ENCODE measurements at regions not wholly inside any gene's neighbourhood (a gene's known extent, or its start where the extent isn't known, plus 50 kb on each side); places are given as distances from the start of the nearest gene placed in this dataset.

DNA sequence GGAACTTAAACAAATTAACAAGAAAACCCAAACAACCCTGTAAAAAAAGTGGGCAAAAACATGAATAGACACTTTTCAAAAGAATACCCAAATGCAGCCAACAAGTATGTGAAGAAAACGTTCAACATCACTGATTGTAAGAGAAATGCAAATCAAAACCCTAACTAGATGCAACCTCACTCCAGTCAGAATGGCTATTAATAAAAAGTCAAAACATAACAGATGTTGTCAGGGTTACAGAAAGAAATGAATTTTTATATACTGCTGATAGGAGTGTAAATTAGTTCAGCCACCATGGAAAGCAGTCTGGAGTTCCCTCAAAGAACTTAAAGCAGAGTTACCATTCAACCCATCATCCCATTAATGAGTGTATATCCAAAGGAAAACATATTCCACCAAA, 479.0 kb downstream of the MTRR start:
- no peaks in the 10 kb centered on the region for H3K27me3 ChIP-seq (ENCODE audit: control insufficient read depth, low read length)
- no peaks in the 10 kb centered on the region for H3K79me2 ChIP-seq (ENCODE audit: control insufficient read depth, low read length)
- H3K36me3 ChIP-seq (ENCODE audit: control insufficient read depth, low read length) = no peaks in the 10 kb centered on the region
- no peak overlapping the region for H3K4me2 ChIP-seq (ENCODE audit: low read length)
- H3K4me3 ChIP-seq (ENCODE audit: low read length) = no peak overlapping the region
- no peak overlapping the region for H3K27ac ChIP-seq (ENCODE audit: low read depth, low read length)
- TF ChIP-seq CTCF (IDR thresholded peaks at IDR 0.05; ENCODE audit: low read depth, low read length, poor library complexity, severe bottlenecking) (no peak), EZH2phosphoT487 (IDR thresholded peaks at IDR 0.05; ENCODE audit: borderline replicate concordance, low read length) (no peak)
- H3K9me2 ChIP-seq (replicated peaks; ENCODE audit: control insufficient read depth, low read length) = no peaks in the 10 kb centered on the region
- H3K9me3 ChIP-seq (ENCODE audit: control insufficient read depth, insufficient read depth, low read length) = no peaks in the 10 kb centered on the region
- H4K20me1 ChIP-seq (ENCODE audit: control insufficient read depth, insufficient read depth, low read depth, low read length) = no peaks in the 10 kb centered on the region
- no peaks in the 10 kb centered on the region for H3F3A ChIP-seq (ENCODE audit: control insufficient read depth, insufficient read depth)
- H3K4me1 ChIP-seq (ENCODE audit: control insufficient read depth, low read length) = no peaks in the 10 kb centered on the region

DNA sequence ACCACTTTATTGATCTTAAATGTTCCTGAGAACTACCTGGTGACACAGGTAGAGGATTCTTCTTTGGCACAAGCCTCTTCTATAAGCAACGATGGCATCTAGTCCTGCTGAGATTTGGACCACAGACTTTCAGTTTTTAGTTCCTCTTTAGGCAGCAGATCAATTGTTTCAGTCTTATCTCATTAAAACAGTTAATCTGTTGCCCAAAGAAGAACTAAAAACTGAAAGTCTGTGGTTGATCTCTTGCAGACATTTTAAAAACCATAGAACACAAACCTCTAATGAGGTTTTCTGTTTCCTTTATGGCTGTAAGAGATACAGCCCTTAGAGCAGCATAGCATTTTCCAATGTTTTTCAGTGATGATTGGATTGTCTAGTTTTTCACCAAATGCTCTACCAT, 480.9 kb downstream of the MTRR start:
- H3K4me2 ChIP-seq (ENCODE audit: low read length) = no peak overlapping the region
- no peak for TF ChIP-seq CTCF (IDR thresholded peaks at IDR 0.05; ENCODE audit: low read depth, low read length, poor library complexity, severe bottlenecking)
- TF ChIP-seq EZH2phosphoT487 (IDR thresholded peaks at IDR 0.05; ENCODE audit: borderline replicate concordance, low read length) = no peak
- no peaks in the 10 kb centered on the region for H3K9me3 ChIP-seq (ENCODE audit: control insufficient read depth, insufficient read depth, low read length)
- H3K4me1 ChIP-seq (ENCODE audit: control insufficient read depth, low read length) = no peaks in the 10 kb centered on the region
- no peaks in the 10 kb centered on the region for H4K20me1 ChIP-seq (ENCODE audit: control insufficient read depth, insufficient read depth, low read depth, low read length)
- no peaks in the 10 kb centered on the region for H3F3A ChIP-seq (ENCODE audit: control insufficient read depth, insufficient read depth)
- no peak overlapping the region for H3K4me3 ChIP-seq (ENCODE audit: low read length)
- no peaks in the 10 kb centered on the region for H3K9me2 ChIP-seq (replicated peaks; ENCODE audit: control insufficient read depth, low read length)
- H3K79me2 ChIP-seq (ENCODE audit: control insufficient read depth, low read length) = no peaks in the 10 kb centered on the region
- H3K27ac ChIP-seq (ENCODE audit: low read depth, low read length) = no peak overlapping the region
- H3K36me3 ChIP-seq (ENCODE audit: control insufficient read depth, low read length) = no peaks in the 10 kb centered on the region
- no peaks in the 10 kb centered on the region for H3K27me3 ChIP-seq (ENCODE audit: control insufficient read depth, low read length)

DNA sequence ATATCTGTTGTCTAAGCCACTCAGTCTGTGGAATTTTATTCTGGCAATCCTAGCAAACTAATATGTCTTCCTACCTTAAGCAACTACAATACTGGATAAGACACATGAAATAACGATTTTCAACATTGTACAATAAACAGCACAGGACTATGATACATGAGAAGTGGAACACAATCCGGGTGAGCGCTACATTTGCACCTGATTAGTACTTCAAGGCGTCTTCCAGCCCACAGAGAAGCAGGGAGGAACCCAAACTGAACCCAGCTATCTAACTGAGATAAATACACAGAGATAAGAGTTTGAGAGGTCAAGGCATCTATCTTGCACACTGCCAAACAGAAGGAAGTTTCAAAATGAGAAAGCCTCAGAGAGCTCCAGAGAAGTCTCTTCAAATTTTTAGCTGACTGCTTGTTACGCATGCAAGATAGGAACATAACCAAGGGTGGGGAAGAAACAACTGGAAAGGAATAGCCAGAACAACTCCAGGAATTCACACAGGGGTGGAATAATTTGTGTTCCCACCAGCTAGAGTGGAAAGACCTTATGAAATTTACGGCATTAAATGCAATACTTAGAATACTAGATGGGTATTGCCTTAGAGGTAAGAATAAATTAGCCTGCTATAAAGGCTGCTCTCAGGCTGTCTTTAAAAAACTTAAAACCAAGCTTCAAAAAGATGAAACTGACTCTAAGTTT, 481.8 kb downstream of the MTRR start:
- no peaks in the 10 kb centered on the region for H3K4me1 ChIP-seq (ENCODE audit: control insufficient read depth, low read length)
- no peaks in the 10 kb centered on the region for H3K36me3 ChIP-seq (ENCODE audit: control insufficient read depth, low read length)
- no peak overlapping the region for H3K4me2 ChIP-seq (ENCODE audit: low read length)
- H3K79me2 ChIP-seq (ENCODE audit: control insufficient read depth, low read length) = no peaks in the 10 kb centered on the region
- H3K27ac ChIP-seq (ENCODE audit: low read depth, low read length) = no peak overlapping the region
- no peak overlapping the region for H3K4me3 ChIP-seq (ENCODE audit: low read length)
- TF ChIP-seq CTCF (IDR thresholded peaks at IDR 0.05; ENCODE audit: low read depth, low read length, poor library complexity, severe bottlenecking) = no peak
- TF ChIP-seq EZH2phosphoT487 (IDR thresholded peaks at IDR 0.05; ENCODE audit: borderline replicate concordance, low read length) = no peak
- H4K20me1 ChIP-seq (ENCODE audit: control insufficient read depth, insufficient read depth, low read depth, low read length) = no peaks in the 10 kb centered on the region
- H3K9me3 ChIP-seq (ENCODE audit: control insufficient read depth, insufficient read depth, low read length) = no peaks in the 10 kb centered on the region
- H3K27me3 ChIP-seq (ENCODE audit: control insufficient read depth, low read length) = no peaks in the 10 kb centered on the region
- no peaks in the 10 kb centered on the region for H3F3A ChIP-seq (ENCODE audit: control insufficient read depth, insufficient read depth)
- no peaks in the 10 kb centered on the region for H3K9me2 ChIP-seq (replicated peaks; ENCODE audit: control insufficient read depth, low read length)
